ENCODE measurements at regions not wholly inside any gene's neighbourhood (a gene's known extent, or its start where the extent isn't known, plus 50 kb on each side); places are given as distances from the start of the nearest gene placed in this dataset.
"Not testable (repeated sequence)": the region's sequence is repeated elsewhere in the genome, so short reads cannot be mapped to it uniquely, and the experiment has no call there.

DNA sequence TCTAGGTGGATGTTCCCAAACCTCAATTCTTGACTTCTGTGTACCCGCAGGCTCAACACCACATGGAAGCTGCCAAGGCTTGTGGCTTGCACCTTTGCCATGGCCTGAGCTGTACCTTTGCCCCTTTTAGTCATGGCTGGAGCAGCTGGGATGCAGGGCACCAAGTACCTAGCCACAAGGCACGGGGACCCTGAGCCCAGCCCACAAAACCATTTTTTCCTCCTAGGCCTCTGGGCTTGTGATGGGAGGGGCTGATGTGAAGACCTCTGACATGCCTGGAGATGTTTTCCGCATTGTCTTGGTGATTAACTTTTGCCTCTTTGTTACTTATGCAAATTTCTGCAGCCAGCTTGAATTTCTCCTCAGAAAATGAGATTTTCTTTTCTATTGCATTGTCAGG, 156.7 kb downstream of the UTRN start:
- H3K9me3 ChIP-seq (ENCODE audit: control insufficient read depth, low read length); H3K4me1 ChIP-seq (ENCODE audit: control insufficient read depth, insufficient read depth, low read length, poor library complexity, severe bottlenecking); H3K4me3 ChIP-seq (ENCODE audit: insufficient read depth, low read depth, low read length, poor library complexity, severe bottlenecking); DNase-seq; H3K27ac ChIP-seq (ENCODE audit: insufficient read depth, low read length, poor library complexity, severe bottlenecking); H3K27me3 ChIP-seq (replicated peaks; ENCODE audit: control insufficient read depth, insufficient read depth, low read length, poor library complexity, severe bottlenecking): not testable (repeated sequence)
- peaks cover 64% of the 10 kb centered on the region for H3K36me3 ChIP-seq (ENCODE audit: control insufficient read depth, insufficient read depth, low read length)

- H3K36me3 ChIP-seq (ENCODE audit: control insufficient read depth, insufficient read depth, low read length) = peaks cover 61% of the 10 kb centered on the region
- no peak for DNase-seq
- no peak overlapping the region for H3K4me3 ChIP-seq (ENCODE audit: insufficient read depth, low read depth, low read length, poor library complexity, severe bottlenecking)
- H3K27ac ChIP-seq (ENCODE audit: insufficient read depth, low read length, poor library complexity, severe bottlenecking) = no peak overlapping the region
- no peaks in the 10 kb centered on the region for H3K27me3 ChIP-seq (replicated peaks; ENCODE audit: control insufficient read depth, insufficient read depth, low read length, poor library complexity, severe bottlenecking)
- H3K9me3 ChIP-seq (ENCODE audit: control insufficient read depth, low read length) = no peaks in the 10 kb centered on the region
- no peaks in the 10 kb centered on the region for H3K4me1 ChIP-seq (ENCODE audit: control insufficient read depth, insufficient read depth, low read length, poor library complexity, severe bottlenecking)
Measured at GRCh38 chr6:144443157-144443556, 158.0 kb downstream of the UTRN start.

- Histone ChIP-seq H3K4me3 (ENCODE audit: insufficient read depth, low read depth, low read length, poor library complexity, severe bottlenecking) (no peak overlapping the region), H3K27ac (ENCODE audit: insufficient read depth, low read length, poor library complexity, severe bottlenecking) (no peak overlapping the region), H3K36me3 (ENCODE audit: control insufficient read depth, insufficient read depth, low read length) (peaks cover 44% of the 10 kb centered on the region), H3K9me3 (ENCODE audit: control insufficient read depth, low read length) (no peaks in the 10 kb centered on the region), H3K27me3 (replicated peaks; ENCODE audit: control insufficient read depth, insufficient read depth, low read length, poor library complexity, severe bottlenecking) (no peaks in the 10 kb centered on the region), H3K4me1 (ENCODE audit: control insufficient read depth, insufficient read depth, low read length, poor library complexity, severe bottlenecking) (no peaks in the 10 kb centered on the region)
- DNase-seq = no peak
Measured at GRCh38 chr6:144447472-144447871, 162.3 kb downstream of the UTRN start.

DNA sequence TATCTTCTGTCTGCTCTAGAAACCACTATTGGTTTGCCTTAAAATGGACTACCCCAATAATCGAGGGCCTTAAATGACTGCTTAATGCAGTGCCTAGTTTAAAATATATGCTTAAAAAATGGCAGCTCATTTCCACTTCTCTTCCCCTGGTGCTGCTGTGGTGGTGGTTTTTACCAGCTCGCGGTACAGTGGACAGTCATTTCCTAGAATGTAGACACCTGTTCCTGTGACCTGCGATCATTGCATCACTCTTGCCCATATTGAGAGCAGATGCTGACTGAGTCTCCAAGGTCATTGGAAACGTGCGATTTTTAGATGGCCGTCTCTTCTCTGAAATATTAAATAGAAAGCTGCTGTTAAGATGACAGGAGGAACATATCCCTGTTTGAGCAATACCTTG, 164.1 kb downstream of the UTRN start:
- DNase-seq = no peak
- H3K4me1 ChIP-seq (ENCODE audit: control insufficient read depth, insufficient read depth, low read length, poor library complexity, severe bottlenecking) = no peaks in the 10 kb centered on the region
- H3K36me3 ChIP-seq (ENCODE audit: control insufficient read depth, insufficient read depth, low read length) = peaks cover 45% of the 10 kb centered on the region
- H3K27me3 ChIP-seq (replicated peaks; ENCODE audit: control insufficient read depth, insufficient read depth, low read length, poor library complexity, severe bottlenecking) = no peaks in the 10 kb centered on the region
- no peak overlapping the region for H3K27ac ChIP-seq (ENCODE audit: insufficient read depth, low read length, poor library complexity, severe bottlenecking)
- no peaks in the 10 kb centered on the region for H3K9me3 ChIP-seq (ENCODE audit: control insufficient read depth, low read length)
- H3K4me3 ChIP-seq (ENCODE audit: insufficient read depth, low read depth, low read length, poor library complexity, severe bottlenecking) = no peak overlapping the region

GRCh38 chr6:144449911-144450597, 164.9 kb downstream of the UTRN start:
- H3K27me3 ChIP-seq (replicated peaks; ENCODE audit: control insufficient read depth, insufficient read depth, low read length, poor library complexity, severe bottlenecking) = no peaks in the 10 kb centered on the region
- no peak overlapping the region for H3K4me3 ChIP-seq (ENCODE audit: insufficient read depth, low read depth, low read length, poor library complexity, severe bottlenecking)
- H3K36me3 ChIP-seq (ENCODE audit: control insufficient read depth, insufficient read depth, low read length) = peaks cover 53% of the 10 kb centered on the region
- H3K9me3 ChIP-seq (ENCODE audit: control insufficient read depth, low read length) = no peaks in the 10 kb centered on the region
- no peak for DNase-seq
- no peak overlapping the region for H3K27ac ChIP-seq (ENCODE audit: insufficient read depth, low read length, poor library complexity, severe bottlenecking)
- no peaks in the 10 kb centered on the region for H3K4me1 ChIP-seq (ENCODE audit: control insufficient read depth, insufficient read depth, low read length, poor library complexity, severe bottlenecking)

DNA sequence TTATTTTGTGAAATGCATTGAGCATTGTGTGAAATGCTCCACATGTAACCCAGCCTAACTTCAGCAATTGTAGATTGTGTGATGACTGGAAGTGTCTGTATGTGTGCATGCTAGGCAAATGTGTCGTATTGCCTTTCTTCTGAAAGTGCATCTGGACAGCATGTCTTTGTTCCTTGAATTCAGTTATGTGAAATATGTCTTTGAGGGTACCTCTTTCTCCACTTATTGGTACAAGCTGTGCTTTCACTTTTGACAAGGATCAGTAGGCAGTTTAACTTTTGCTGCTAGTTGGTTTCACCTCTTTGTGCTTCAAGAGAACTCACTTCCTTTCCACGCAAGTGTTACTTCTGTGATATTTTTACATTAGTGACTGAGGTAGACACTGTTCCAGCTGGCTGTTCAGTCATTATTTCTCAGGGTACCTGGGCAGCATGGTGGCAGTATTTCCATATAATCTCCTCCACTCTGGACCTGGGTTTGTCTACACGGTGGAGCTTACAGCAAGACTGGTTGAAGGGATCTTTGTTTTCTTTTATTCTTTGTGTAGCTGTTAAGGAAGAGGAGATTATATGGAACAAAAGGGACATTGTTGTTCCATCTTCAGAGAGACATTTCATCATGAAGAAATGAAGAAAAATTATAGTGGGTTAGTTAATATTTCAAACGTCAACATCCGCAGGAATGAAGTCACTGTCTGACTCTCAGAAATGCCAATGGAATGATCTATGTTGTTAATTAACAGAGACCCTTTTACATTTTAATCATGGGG, 175.4 kb downstream of the UTRN start:
- Histone ChIP-seq H3K27me3 (replicated peaks; ENCODE audit: control insufficient read depth, insufficient read depth, low read length, poor library complexity, severe bottlenecking) (no peaks in the 10 kb centered on the region), H3K4me1 (ENCODE audit: control insufficient read depth, insufficient read depth, low read length, poor library complexity, severe bottlenecking) (no peaks in the 10 kb centered on the region), H3K27ac (ENCODE audit: insufficient read depth, low read length, poor library complexity, severe bottlenecking) (no peak overlapping the region), H3K4me3 (ENCODE audit: insufficient read depth, low read depth, low read length, poor library complexity, severe bottlenecking) (no peak overlapping the region), H3K36me3 (ENCODE audit: control insufficient read depth, insufficient read depth, low read length) (peaks cover 61% of the 10 kb centered on the region), H3K9me3 (ENCODE audit: control insufficient read depth, low read length) (no peaks in the 10 kb centered on the region)
- no peak for DNase-seq

DNA sequence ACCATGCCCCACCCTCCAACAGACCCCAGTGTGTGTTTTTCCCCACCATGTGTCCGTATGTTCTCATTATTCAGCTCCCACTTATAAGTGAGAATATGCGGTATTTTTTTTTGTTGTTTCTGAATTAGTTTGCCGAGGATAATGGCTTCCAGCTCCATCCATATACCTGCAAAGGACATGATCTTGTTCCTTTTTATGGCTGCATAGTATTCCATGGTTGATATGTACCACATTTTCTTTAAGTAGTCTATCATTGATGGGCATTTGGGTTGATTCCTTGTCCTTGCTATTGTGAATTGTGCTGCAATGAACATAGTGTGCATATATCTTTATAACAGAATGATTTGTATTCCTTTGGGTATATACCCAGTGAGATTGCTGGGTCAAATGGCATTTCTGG, 176.9 kb downstream of the UTRN start:
- Histone ChIP-seq H3K9me3 (ENCODE audit: control insufficient read depth, low read length) (no peaks in the 10 kb centered on the region), H3K4me3 (ENCODE audit: insufficient read depth, low read depth, low read length, poor library complexity, severe bottlenecking) (no peak overlapping the region), H3K36me3 (ENCODE audit: control insufficient read depth, insufficient read depth, low read length) (peaks cover 60% of the 10 kb centered on the region), H3K4me1 (ENCODE audit: control insufficient read depth, insufficient read depth, low read length, poor library complexity, severe bottlenecking) (no peaks in the 10 kb centered on the region), H3K27ac (ENCODE audit: insufficient read depth, low read length, poor library complexity, severe bottlenecking) (no peak overlapping the region), H3K27me3 (replicated peaks; ENCODE audit: control insufficient read depth, insufficient read depth, low read length, poor library complexity, severe bottlenecking) (no peaks in the 10 kb centered on the region)
- no peak for DNase-seq

- H3K36me3 ChIP-seq (ENCODE audit: control insufficient read depth, insufficient read depth, low read length) = peaks cover 27% of the 10 kb centered on the region
Measured at GRCh38 chr6:144466716-144467115, 181.6 kb downstream of the UTRN start.

DNA sequence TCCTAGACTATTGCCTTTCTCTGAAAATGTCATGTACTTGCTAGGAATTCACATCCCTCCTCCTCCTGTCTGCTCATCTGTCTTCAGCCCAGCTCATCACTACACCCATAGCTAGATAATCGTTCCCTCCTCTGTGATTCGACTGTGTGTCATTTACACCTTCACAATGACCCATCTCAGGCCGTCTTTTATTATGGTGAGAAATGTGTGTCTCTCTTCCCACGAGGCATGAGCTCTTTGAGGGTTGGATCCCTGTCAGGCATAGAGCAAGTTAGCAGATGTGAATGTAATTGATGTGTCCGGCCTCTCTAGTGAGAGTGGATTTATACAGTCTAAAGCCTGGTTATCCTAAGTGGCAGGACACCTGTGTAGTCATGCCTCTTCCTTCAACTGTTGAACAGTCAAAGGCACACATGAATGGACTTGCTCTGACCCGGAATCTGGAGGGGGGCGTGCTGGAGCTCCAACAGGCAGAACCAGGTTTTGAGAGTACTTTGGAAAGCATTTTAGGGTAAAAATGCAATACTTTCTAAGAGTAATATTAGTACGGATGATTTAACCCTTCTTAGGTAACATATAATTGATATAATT, 182.1 kb downstream of the UTRN start:
- Histone ChIP-seq H3K4me1 (ENCODE audit: control insufficient read depth, insufficient read depth, low read length, poor library complexity, severe bottlenecking) (peaks cover 10% of the 10 kb centered on the region), H3K27ac (ENCODE audit: insufficient read depth, low read length, poor library complexity, severe bottlenecking) (no peak overlapping the region), H3K36me3 (ENCODE audit: control insufficient read depth, insufficient read depth, low read length) (peaks cover 21% of the 10 kb centered on the region), H3K4me3 (ENCODE audit: insufficient read depth, low read depth, low read length, poor library complexity, severe bottlenecking) (no peak overlapping the region), H3K9me3 (ENCODE audit: control insufficient read depth, low read length) (no peaks in the 10 kb centered on the region), H3K27me3 (replicated peaks; ENCODE audit: control insufficient read depth, insufficient read depth, low read length, poor library complexity, severe bottlenecking) (no peaks in the 10 kb centered on the region)
- DNase-seq = no peak

More at GRCh38 chr6:144466716-144467115, 181.6 kb downstream of the UTRN start:
- DNase-seq = no peak
- H3K4me3 ChIP-seq (ENCODE audit: insufficient read depth, low read depth, low read length, poor library complexity, severe bottlenecking) = no peak overlapping the region
- no peak overlapping the region for H3K27ac ChIP-seq (ENCODE audit: insufficient read depth, low read length, poor library complexity, severe bottlenecking)
- no peaks in the 10 kb centered on the region for H3K27me3 ChIP-seq (replicated peaks; ENCODE audit: control insufficient read depth, insufficient read depth, low read length, poor library complexity, severe bottlenecking)
- peaks cover 10% of the 10 kb centered on the region for H3K4me1 ChIP-seq (ENCODE audit: control insufficient read depth, insufficient read depth, low read length, poor library complexity, severe bottlenecking)
- no peaks in the 10 kb centered on the region for H3K9me3 ChIP-seq (ENCODE audit: control insufficient read depth, low read length)

DNA sequence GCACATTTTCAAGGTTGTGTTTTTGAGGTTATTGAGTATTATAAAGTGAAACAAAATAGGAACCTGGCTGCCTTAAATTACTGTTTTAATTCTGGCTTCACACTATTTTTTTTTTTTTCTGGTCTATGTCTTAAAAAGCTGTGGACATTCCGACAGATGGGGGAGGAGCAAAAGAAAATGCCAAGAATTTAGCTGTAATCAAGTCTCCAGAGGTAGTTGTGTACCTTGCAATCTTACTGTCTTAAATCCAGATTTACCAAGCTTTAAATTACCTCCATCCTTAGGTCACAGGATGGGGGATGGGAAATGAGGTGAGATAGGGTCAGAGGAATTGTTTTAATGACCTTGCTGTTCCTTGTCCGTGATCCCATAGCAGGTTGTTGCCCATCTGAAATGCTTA, 182.8 kb downstream of the UTRN start:
- H3K27me3 ChIP-seq (replicated peaks; ENCODE audit: control insufficient read depth, insufficient read depth, low read length, poor library complexity, severe bottlenecking) = no peaks in the 10 kb centered on the region
- no peaks in the 10 kb centered on the region for H3K9me3 ChIP-seq (ENCODE audit: control insufficient read depth, low read length)
- no peak overlapping the region for H3K27ac ChIP-seq (ENCODE audit: insufficient read depth, low read length, poor library complexity, severe bottlenecking)
- H3K36me3 ChIP-seq (ENCODE audit: control insufficient read depth, insufficient read depth, low read length) = peaks cover 16% of the 10 kb centered on the region
- no peak overlapping the region for H3K4me3 ChIP-seq (ENCODE audit: insufficient read depth, low read depth, low read length, poor library complexity, severe bottlenecking)
- DNase-seq = no peak
- H3K4me1 ChIP-seq (ENCODE audit: control insufficient read depth, insufficient read depth, low read length, poor library complexity, severe bottlenecking) = peaks cover 10% of the 10 kb centered on the region

Measured in effector memory CD4-positive, alpha-beta T cell (primary cell).